Naive B cell (primary cell): ENCODE measurements at regions not wholly inside any gene's neighbourhood (a gene's known extent, or its start where the extent isn't known, plus 50 kb on each side); places are given as distances from the start of the nearest gene placed in this dataset.
"Not testable (repeated sequence)": the region's sequence is repeated elsewhere in the genome, so short reads cannot be mapped to it uniquely, and the experiment has no call there.

Source experiments
- ATAC-seq, 2 donors: fragments of 150-1000 bp; cut with Tn5 transposase; 2 replicates each; pipeline ENCODE4 v1.10.0; 2021; ENCODE audit warnings: low read depth in 2 of 2, mild to moderate bottlenecking in 2 of 2, moderate library complexity in 2 of 2
- DNase-seq: peaks from one replicate; pipeline ENCODE4 v3.0.0; 2022
- H3K27ac Mint-ChIP-seq, 6 donors: one replicate each; pipeline ENCODE4 v1.8.0; 2020 to 2022; ENCODE audit warnings: mild to moderate bottlenecking in 6 of 6, mixed read lengths in 6 of 6, moderate library complexity in 5 of 6, inconsistent platforms in 2 of 6
- H3K27me3 Mint-ChIP-seq, 3 donors: one replicate each; pipeline ENCODE4 v1.8.0; 2021 to 2022; ENCODE audit warnings: mixed read lengths in 3 of 3, mild to moderate bottlenecking in 1 of 3
- H3K36me3 Mint-ChIP-seq, 2 donors: one replicate each; pipeline ENCODE4 v1.8.0; 2020 to 2022; ENCODE audit warnings: mixed read lengths in 2 of 2, inconsistent platforms in 1 of 2, mild to moderate bottlenecking in 1 of 2
- H3K4me1 Mint-ChIP-seq, 3 donors: one replicate each; pipeline ENCODE4 v1.8.0; 2020 to 2022; ENCODE audit warnings: mixed read lengths in 3 of 3, inconsistent platforms in 1 of 3, mild to moderate bottlenecking in 1 of 3, moderate library complexity in 1 of 3
- H3K4me3 Mint-ChIP-seq, 8 donors: one replicate each; pipeline ENCODE4 v1.8.0; 2020 to 2022; ENCODE audit warnings: mild to moderate bottlenecking in 8 of 8, mixed read lengths in 8 of 8, moderate library complexity in 8 of 8, inconsistent platforms in 2 of 8
- H3K9me3 Mint-ChIP-seq, 7 donors: one replicate each; pipeline ENCODE4 v1.8.0; 2020 to 2022; ENCODE audit warnings: mixed read lengths in 7 of 7, mild to moderate bottlenecking in 5 of 7, inconsistent platforms in 2 of 7, moderate library complexity in 1 of 7

DNA sequence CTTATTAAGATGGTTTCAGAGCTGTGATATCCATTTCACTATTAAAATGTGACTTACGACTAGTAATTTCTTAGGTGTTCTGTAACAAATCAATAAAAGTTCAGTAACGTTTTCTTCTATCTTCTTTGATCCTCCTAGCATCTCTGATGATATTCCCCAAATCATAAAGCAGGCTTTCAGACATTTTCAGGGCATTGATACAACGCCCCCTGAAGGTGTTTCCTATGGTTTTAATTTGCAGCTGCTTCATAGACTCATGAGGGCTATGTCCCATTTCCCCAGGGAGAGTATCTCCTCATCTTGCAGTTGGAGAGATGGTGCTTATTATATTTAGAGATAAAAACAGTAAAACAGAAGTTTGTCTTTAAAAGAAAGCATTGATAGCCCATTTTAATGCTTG is 246.8 kb upstream of the CNTN3 start:
- Mint-ChIP-seq H3K4me3 (no peak overlapping the region), H3K9me3 (peaks cover 0 to 9% (median 0%) of the 10 kb centered on the region in 7 donors), H3K27me3 (no peaks in the 10 kb centered on the region), H3K36me3 (no peaks in the 10 kb centered on the region), H3K27ac (no peak overlapping the region), H3K4me1 (no peaks in the 10 kb centered on the region)
- DNase-seq (no peak), ATAC-seq (no peak)

DNA sequence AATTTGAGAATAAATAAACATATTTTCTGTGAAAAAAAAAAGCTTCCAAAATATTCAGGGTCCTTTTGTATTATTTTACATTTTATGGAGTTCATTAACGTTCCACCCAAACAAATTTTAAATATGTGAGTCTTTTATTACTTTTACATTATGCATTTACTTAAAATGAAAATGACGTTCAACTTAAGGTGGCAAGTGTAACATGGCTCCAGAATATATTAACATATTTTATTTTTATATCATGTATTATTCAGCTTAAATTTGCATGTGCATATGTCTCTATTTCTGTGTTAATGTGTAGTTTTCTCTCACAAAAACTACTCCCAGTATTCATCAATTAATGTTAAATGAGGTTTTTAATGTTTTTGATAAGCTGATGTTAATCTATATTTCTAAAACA is 243.6 kb upstream of the CNTN3 start:
- DNase-seq (no peak), ATAC-seq (no peak)
- no peaks in the 10 kb centered on the region for H3K27me3 Mint-ChIP-seq
- peaks cover 0 to 9% (median 2%) of the 10 kb centered on the region in 7 donors for H3K9me3 Mint-ChIP-seq
- H3K4me1 Mint-ChIP-seq = no peaks in the 10 kb centered on the region
- no peaks in the 10 kb centered on the region for H3K36me3 Mint-ChIP-seq
- no peak overlapping the region for H3K4me3 Mint-ChIP-seq
- no peak overlapping the region for H3K27ac Mint-ChIP-seq

DNA sequence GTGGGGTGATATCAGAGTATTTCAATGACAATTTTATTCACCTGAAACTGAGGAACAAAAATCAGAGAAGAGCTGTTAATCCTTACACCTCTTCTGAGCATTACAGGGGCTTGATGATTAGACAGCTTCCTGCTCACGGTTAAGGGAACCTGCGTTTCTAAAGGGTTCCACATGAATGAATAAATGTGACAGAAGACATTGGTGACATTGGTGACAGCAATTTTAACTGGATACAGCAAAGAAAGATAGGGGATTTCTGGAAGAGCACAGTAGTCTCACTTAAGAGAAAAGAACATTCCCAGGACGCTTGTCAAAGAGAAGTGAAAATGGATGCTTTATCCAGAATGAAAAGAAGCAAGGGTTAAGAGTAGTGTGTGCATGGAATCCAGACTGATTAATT is 235.9 kb upstream of the CNTN3 start:
- Mint-ChIP-seq H3K4me3 (no peak overlapping the region), H3K36me3 (no peaks in the 10 kb centered on the region), H3K27ac (no peak overlapping the region), H3K9me3 (peaks cover 2 to 18% (median 5%) of the 10 kb centered on the region in 7 donors), H3K4me1 (no peaks in the 10 kb centered on the region), H3K27me3 (no peaks in the 10 kb centered on the region)
- ATAC-seq (no peak), DNase-seq (no peak)

DNA sequence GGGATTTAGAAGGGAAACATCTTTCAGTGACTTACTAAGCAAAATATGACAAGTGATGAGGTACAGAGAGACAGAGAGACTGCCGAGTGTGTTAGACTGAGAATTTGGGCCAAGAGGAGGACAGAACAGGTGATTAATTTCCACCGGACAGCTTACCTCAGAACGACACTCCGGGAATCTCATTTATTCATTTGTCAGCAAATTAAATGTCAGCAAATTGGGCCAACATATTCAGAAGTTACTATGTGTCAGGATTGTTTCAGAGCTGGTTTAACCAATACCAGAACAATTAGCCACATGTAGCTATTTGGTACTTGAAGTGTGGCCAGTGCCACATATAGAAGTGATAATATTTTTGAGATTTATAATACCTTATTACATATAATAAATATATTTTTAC is 232.6 kb upstream of the CNTN3 start:
- Mint-ChIP-seq H3K36me3 (no peaks in the 10 kb centered on the region), H3K4me1 (no peaks in the 10 kb centered on the region), H3K4me3 (no peak overlapping the region), H3K9me3 (peaks cover 0 to 18% (median 7%) of the 10 kb centered on the region in 7 donors), H3K27me3 (no peaks in the 10 kb centered on the region), H3K27ac (no peak overlapping the region)
- ATAC-seq (no peak), DNase-seq (no peak)

DNA sequence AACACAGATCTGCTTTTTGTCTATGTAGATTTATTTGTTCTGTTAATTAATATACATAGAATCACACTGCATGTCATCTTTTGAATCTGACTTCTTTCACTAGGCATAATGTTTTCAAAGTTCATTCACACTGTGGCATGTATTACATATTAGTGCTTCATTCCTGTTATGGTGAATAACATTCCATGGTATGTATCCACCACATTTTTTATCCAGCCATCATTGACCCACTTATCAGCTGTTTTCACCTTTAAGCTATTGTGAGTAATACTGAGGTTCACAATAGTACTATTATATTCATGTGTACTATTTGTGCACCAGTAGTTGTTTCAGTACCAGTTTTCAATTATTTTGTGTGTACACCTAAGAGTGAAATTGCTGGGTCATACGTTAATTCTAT is 230.6 kb upstream of the CNTN3 start:
- Mint-ChIP-seq H3K27me3 (no peaks in the 10 kb centered on the region), H3K9me3 (peaks cover 0 to 10% (median 3%) of the 10 kb centered on the region in 7 donors), H3K4me3 (no peak overlapping the region), H3K36me3 (no peaks in the 10 kb centered on the region), H3K4me1 (no peaks in the 10 kb centered on the region), H3K27ac (no peak overlapping the region)
- DNase-seq (no peak), ATAC-seq (no peak)

DNA sequence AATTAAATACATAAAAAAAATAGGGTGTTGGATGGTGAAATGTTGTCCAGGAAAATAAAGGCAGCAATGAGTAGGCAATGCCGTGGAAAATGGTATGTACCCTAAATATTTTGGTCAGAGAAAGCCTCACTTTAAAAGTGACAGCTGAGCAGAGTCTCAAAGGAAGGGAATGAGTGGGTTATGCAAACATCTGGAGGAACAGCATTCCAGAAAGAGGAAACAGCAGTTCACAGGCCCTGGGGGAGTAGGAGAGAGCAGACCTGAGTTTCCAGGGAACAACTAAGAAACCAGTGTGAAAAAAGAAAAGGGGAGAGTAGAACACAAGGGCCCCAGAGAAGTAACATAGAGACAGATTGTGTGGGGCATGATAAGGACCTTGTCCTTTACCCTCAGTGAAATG is 230.0 kb upstream of the CNTN3 start:
- H3K27ac Mint-ChIP-seq = no peak overlapping the region
- DNase-seq (no peak), ATAC-seq (no peak)
- H3K4me1 Mint-ChIP-seq = no peaks in the 10 kb centered on the region
- no peaks in the 10 kb centered on the region for H3K27me3 Mint-ChIP-seq
- peaks cover 0 to 9% (median 3%) of the 10 kb centered on the region in 7 donors for H3K9me3 Mint-ChIP-seq
- no peak overlapping the region for H3K4me3 Mint-ChIP-seq
- H3K36me3 Mint-ChIP-seq = no peaks in the 10 kb centered on the region

DNA sequence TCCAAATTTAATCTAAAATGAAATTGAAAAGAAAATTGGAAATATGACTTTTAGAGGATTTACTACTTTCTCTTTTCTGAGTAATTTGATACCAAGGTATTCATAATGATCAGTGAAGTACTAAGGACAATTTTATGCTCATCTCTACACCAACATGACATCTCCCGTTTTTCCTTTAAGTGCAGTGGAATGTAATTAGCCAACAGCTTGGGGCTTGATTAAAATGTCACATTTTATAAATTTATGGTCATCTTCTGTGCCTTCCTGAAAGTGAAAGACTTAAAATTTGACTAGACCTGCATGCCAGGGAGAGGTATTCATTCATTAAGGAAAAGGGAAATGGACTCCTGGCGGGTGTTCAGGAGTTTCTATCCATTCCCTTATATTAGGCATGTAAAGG is 228.2 kb upstream of the CNTN3 start:
- no peak overlapping the region for H3K27ac Mint-ChIP-seq
- H3K9me3 Mint-ChIP-seq = peaks cover 0 to 13% (median 3%) of the 10 kb centered on the region in 7 donors
- no peak for ATAC-seq
- no peaks in the 10 kb centered on the region for H3K4me1 Mint-ChIP-seq
- DNase-seq = no peak
- H3K27me3 Mint-ChIP-seq = no peaks in the 10 kb centered on the region
- no peak overlapping the region for H3K4me3 Mint-ChIP-seq
- no peaks in the 10 kb centered on the region for H3K36me3 Mint-ChIP-seq

DNA sequence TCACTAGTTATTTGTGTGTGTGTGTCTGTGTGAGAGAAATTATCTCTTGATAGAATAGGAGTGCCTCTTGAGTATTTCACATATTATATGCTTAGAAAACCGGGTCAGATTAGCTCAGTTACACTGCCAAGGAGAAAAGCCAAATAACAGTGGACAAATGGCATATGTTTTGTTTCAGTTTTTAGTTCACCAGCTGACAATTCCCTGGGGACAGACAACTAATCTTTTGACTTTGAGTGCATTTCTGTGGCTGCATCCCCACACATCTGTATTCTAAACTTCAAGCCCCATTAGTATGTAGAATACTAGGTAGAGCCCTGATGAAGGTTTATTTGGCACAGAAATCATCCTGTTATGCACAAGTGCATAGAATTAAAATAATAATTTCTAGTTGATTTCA is 227.7 kb upstream of the CNTN3 start:
- no peaks in the 10 kb centered on the region for H3K36me3 Mint-ChIP-seq
- no peak for ATAC-seq
- H3K4me3 Mint-ChIP-seq = no peak overlapping the region
- H3K9me3 Mint-ChIP-seq = peaks cover 0 to 13% (median 2%) of the 10 kb centered on the region in 7 donors
- no peaks in the 10 kb centered on the region for H3K4me1 Mint-ChIP-seq
- DNase-seq = no peak
- H3K27me3 Mint-ChIP-seq = no peaks in the 10 kb centered on the region
- no peak overlapping the region for H3K27ac Mint-ChIP-seq

DNA sequence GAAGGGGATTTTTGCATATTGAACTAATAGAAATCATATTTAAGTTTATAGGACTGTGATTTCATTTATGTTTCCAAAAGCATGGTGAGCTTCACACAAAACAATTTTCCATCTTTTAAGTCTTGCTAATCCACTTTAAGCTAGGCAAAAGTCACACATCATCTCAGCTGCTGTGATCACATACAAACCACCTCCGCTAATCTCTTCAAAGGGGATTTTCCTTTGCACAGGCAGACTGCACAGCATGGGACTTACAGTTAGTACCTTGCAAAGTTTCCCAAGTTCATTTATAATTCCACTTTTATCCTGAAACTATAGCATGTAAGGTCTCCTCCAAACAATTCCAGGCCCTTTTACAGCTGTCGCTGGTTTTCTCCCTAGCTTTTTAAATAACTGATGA is 225.1 kb upstream of the CNTN3 start:
- Mint-ChIP-seq H3K4me3 (no peak overlapping the region), H3K9me3 (peaks cover 0 to 5% (median 1%) of the 10 kb centered on the region in 7 donors), H3K27me3 (no peaks in the 10 kb centered on the region), H3K4me1 (no peaks in the 10 kb centered on the region), H3K36me3 (no peaks in the 10 kb centered on the region), H3K27ac (no peak overlapping the region)
- DNase-seq (no peak), ATAC-seq (no peak)

DNA sequence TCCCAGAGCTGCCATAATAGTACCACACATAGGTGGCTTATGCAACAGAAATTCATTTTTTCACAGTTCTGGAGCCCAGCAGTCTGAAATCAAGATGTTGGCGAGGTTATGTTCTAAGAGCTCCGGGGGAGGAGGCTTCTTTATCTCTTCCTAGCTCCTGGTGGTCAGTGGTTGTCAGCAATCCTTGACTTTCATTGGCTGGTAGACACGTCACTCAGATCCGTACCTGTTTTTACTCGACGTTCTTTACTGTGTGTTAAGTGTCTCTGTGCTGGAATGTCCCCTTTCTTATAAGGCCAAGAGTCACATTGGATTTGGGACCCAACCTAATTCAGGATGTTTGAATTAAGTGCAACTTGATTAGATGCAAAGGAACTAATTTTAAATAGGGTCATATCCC is 218.5 kb upstream of the CNTN3 start:
- H3K9me3 Mint-ChIP-seq = peaks cover 0 to 8% (median 0%) of the 10 kb centered on the region in 7 donors
- ATAC-seq = no peak
- H3K27me3 Mint-ChIP-seq = no peaks in the 10 kb centered on the region
- no peak overlapping the region for H3K27ac Mint-ChIP-seq
- no peak overlapping the region for H3K4me3 Mint-ChIP-seq
- H3K36me3 Mint-ChIP-seq = no peaks in the 10 kb centered on the region
- no peak for DNase-seq
- no peaks in the 10 kb centered on the region for H3K4me1 Mint-ChIP-seq

DNA sequence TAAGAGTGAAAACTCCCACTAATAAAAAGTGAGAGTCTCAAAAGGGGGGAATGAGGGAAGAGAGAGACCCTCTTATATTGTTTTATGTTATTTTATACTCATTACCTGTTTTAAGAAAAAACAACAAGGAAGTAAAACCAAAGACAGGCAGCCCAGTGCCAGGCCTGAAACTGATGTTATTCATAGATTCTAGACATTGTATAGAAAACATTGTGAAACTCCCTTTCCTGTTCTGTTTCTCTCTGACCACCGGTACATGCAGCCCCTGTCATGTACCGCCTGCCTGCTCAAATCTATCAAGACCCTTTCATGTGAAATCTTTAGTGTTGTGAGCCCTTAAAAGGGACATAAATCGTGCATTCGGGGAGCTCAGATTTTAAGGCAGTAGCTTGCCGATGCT is 216.4 kb upstream of the CNTN3 start:
- not testable (repeated sequence) for H3K36me3 Mint-ChIP-seq, H3K27ac Mint-ChIP-seq, H3K9me3 Mint-ChIP-seq, H3K4me1 Mint-ChIP-seq, H3K4me3 Mint-ChIP-seq, ATAC-seq, DNase-seq, H3K27me3 Mint-ChIP-seq

DNA sequence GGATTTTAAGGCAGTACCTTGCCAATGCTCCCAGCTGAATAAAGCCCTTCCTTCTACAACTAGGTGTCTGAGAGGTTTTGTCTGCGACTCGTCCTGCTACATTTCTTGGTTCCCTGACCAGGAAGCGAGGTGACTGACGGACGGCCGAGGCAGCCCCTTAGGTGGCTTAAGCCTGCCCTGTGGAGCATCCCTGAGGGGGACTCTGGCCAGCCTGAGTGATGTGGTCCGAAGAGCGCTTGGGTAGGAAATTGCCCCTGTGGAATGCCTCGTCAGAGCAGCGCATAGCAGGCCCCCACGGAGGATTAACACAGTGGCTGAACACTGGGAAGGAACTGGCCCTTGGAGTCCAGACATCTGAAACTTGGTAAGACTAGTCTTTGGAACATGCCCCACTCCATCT is 210.9 kb upstream of the CNTN3 start:
- not testable (repeated sequence) for H3K4me1 Mint-ChIP-seq, DNase-seq, H3K27ac Mint-ChIP-seq, H3K36me3 Mint-ChIP-seq, H3K4me3 Mint-ChIP-seq, ATAC-seq, H3K27me3 Mint-ChIP-seq
- peaks cover 8 to 15% (median 10%) of the 10 kb centered on the region in 7 donors for H3K9me3 Mint-ChIP-seq

DNA sequence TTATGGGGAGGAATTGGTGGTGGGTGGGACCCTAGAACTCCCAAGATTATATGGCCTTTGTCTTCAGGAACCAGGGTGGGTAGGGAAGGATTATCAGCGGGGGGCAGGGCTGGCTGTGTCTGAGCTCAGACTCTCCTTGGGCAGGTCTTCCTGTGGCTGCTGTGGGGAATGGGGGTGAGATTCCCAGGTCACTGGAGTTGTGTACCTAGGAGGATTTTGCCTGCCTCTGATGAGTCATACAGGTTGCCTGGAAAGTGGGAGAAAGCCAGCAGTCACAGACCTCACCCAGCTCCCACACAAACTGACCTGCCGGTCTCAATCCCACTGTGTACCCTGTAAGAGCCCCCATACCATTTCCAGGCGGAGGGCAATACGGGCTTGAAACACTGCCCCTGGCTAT is 209.9 kb upstream of the CNTN3 start:
- Mint-ChIP-seq H3K27ac (no peak overlapping the region), H3K4me3 (no peak overlapping the region), H3K27me3 (no peaks in the 10 kb centered on the region), H3K9me3 (peaks cover 8 to 20% (median 14%) of the 10 kb centered on the region in 7 donors), H3K36me3 (no peaks in the 10 kb centered on the region), H3K4me1 (no peaks in the 10 kb centered on the region)
- DNase-seq = no peak
- no peak for ATAC-seq

DNA sequence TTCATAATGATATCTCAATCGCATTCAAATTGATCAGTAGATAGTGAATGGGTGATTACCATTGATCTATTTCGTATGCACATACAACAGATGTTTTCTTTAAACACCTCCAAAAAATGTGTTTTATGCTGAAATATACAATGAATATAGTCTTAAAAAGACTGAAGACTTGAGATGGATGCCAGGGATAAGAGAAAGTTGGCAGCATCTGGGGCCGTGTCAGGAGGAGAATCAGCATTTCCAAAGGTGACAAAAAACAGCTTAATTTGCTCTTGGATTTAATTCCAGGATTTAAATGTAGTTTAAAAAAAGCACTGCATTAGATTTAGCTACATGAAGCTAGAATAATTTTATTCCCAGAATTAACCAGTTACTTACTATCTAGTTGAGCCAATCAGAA is 199.7 kb upstream of the CNTN3 start:
- ATAC-seq (no peak), DNase-seq (no peak)
- Mint-ChIP-seq H3K27ac (no peak overlapping the region), H3K4me3 (no peak overlapping the region), H3K27me3 (no peaks in the 10 kb centered on the region), H3K4me1 (no peaks in the 10 kb centered on the region), H3K36me3 (no peaks in the 10 kb centered on the region), H3K9me3 (peaks cover 0 to 11% (median 4%) of the 10 kb centered on the region in 7 donors)

DNA sequence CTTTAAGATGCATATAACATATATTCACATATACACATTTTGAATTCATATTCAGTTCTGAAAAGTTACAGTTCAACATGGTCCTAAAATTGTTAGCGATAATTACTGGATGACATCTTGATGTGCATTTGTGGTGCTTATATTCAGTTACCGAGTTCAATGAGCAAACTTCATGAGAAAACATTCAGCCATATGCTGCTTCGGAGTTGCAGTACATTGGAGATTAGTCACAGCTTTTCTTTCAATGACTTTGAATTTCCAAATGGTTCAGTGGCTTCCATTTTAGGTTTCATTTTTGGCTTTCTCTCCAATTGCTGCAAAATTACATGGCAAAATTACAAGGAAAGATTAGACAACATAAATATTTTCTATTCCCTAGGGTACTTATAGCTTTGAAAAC is 198.3 kb upstream of the CNTN3 start:
- Mint-ChIP-seq H3K4me1 (no peaks in the 10 kb centered on the region), H3K27ac (no peak overlapping the region), H3K4me3 (no peak overlapping the region), H3K9me3 (peaks cover 0 to 10% (median 6%) of the 10 kb centered on the region in 7 donors), H3K27me3 (no peaks in the 10 kb centered on the region), H3K36me3 (no peaks in the 10 kb centered on the region)
- ATAC-seq (no peak), DNase-seq (no peak)
